ENCODE measurements at regions not wholly inside any gene's neighbourhood (a gene's known extent, or its start where the extent isn't known, plus 50 kb on each side); places are given as distances from the start of the nearest gene placed in this dataset.

- no peak for ATAC-seq
- DNase-seq, result peak in 1 of 2 donors; percentile 15
- intact Hi-C loops (cut with DNase I, micrococcal nuclease), result no loop called here
Measured at GRCh38 chr17:36722903-36723263, 121.5 kb downstream of the MRM1 start.

- ATAC-seq (no peak), DNase-seq (no peak)
- intact Hi-C loops (cut with DNase I, micrococcal nuclease), result no loop called here
Measured at GRCh38 chr17:36723459-36724025, 122.2 kb downstream of the MRM1 start.

GRCh38 chr17:36726199-36726598 is 124.8 kb downstream of the MRM1 start:
- ATAC-seq (no peak), DNase-seq (no peak)
- intact Hi-C loops (cut with DNase I, micrococcal nuclease), result no loop called here

GRCh38 chr17:36727052-36727451 is 125.7 kb downstream of the MRM1 start:
- ATAC-seq (no peak), DNase-seq (no peak)
- intact Hi-C loops (cut with DNase I, micrococcal nuclease), result no loop called here

- no peak for ATAC-seq
- intact Hi-C loops (cut with DNase I, micrococcal nuclease), result no loop called here
- DNase-seq, result no peak
Measured at GRCh38 chr17:36727577-36727976, 126.2 kb downstream of the MRM1 start.

- DNase-seq, result no peak
- no peak for ATAC-seq
- intact Hi-C loops (cut with DNase I, micrococcal nuclease), result no loop called here
Measured at GRCh38 chr17:36728030-36728991, 126.9 kb downstream of the MRM1 start.

GRCh38 chr17:36730095-36730808 is 128.9 kb downstream of the MRM1 start:
- no peak for ATAC-seq
- no peak for DNase-seq
- intact Hi-C loops (cut with DNase I, micrococcal nuclease), result no loop called here

- ATAC-seq, result peak; percentile 66
- intact Hi-C loops (cut with DNase I, micrococcal nuclease), result no loop called here
- peak; percentile 34 to 48 for DNase-seq
Measured at GRCh38 chr17:36730857-36731490, 129.6 kb downstream of the MRM1 start.

GRCh38 chr17:36731811-36732210 is 130.4 kb downstream of the MRM1 start:
- no peak for ATAC-seq
- intact Hi-C loops (cut with DNase I, micrococcal nuclease), result no loop called here
- DNase-seq, result no peak

GRCh38 chr17:36732351-36732750 is 131.0 kb downstream of the MRM1 start:
- DNase-seq (no peak), ATAC-seq (no peak)
- intact Hi-C loops (cut with DNase I, micrococcal nuclease), result no loop called here

- intact Hi-C loops (cut with DNase I, micrococcal nuclease), result no loop called here
- DNase-seq, result no peak
- ATAC-seq, result no peak
Measured at GRCh38 chr17:36736201-36737156, 135.1 kb downstream of the MRM1 start.

- ATAC-seq (no peak), DNase-seq (no peak)
- intact Hi-C loops (cut with DNase I, micrococcal nuclease), result no loop called here
Measured at GRCh38 chr17:36739208-36739607, 137.8 kb downstream of the MRM1 start.

- intact Hi-C loops (cut with DNase I, micrococcal nuclease), result no loop called here
- DNase-seq (no peak), ATAC-seq (no peak)
Measured at GRCh38 chr17:36740157-36740556, 138.8 kb downstream of the MRM1 start.

- DNase-seq (no peak), ATAC-seq (no peak)
- intact Hi-C loops (cut with DNase I, micrococcal nuclease), result no loop called here
Measured at GRCh38 chr17:36741019-36741902, 139.9 kb downstream of the MRM1 start.

- no peak for DNase-seq
- intact Hi-C loops (cut with DNase I, micrococcal nuclease), result no loop called here
- no peak for ATAC-seq
Measured at GRCh38 chr17:36742267-36743000, 141.1 kb downstream of the MRM1 start.

- DNase-seq (no peak), ATAC-seq (no peak)
- intact Hi-C loops (cut with DNase I, micrococcal nuclease), result no loop called here
Measured at GRCh38 chr17:36743130-36743529, 141.7 kb downstream of the MRM1 start.
